ENCODE measurements at regions not wholly inside any gene's neighbourhood (a gene's known extent, or its start where the extent isn't known, plus 50 kb on each side); places are given as distances from the start of the nearest gene placed in this dataset.

GRCh38 chr3:78238811-78239210 is 1198.9 kb downstream of the ROBO2 start:
- H3K9me1 ChIP-seq (replicated peaks; ENCODE audit: control insufficient read depth, extremely low read depth, insufficient read depth, low read length) = no peaks in the 10 kb centered on the region
- no peak for FAIRE-seq
- no peak overlapping the region for H2AFZ ChIP-seq (ENCODE audit: low read depth, low read length)
- BruUV-seq (replicated peaks) = no TSS peak
- H3K79me2 ChIP-seq (ENCODE audit: control insufficient read depth, insufficient read depth, low read length) = no peaks in the 10 kb centered on the region
- no peak overlapping the region for H3K4me3 ChIP-seq (replicated peaks in 1 of 3; ENCODE audit: insufficient read depth in 1 of 3, low read depth in 1 of 3, low read length in 3 of 3)
- DNase-seq (ENCODE audit: low read depth, low spot score) = no peak
- POLR2A ChIA-PET = no interaction called here
- H3K27ac ChIP-seq (ENCODE audit: insufficient read depth, low read depth, low read length) = no peak overlapping the region
- no peak overlapping the region for H3K4me2 ChIP-seq (ENCODE audit: insufficient read depth, low read length)
- no peaks in the 10 kb centered on the region for H3K36me3 ChIP-seq (ENCODE audit: control insufficient read depth in 2 of 2, extremely low read depth in 1 of 2, insufficient read depth in 2 of 2, low read length in 2 of 2)
- CTCF ChIA-PET = no interaction called here
- H4K20me1 ChIP-seq (replicated peaks; ENCODE audit: control insufficient read depth, extremely low read depth, insufficient read depth, low read length) = no peaks in the 10 kb centered on the region
- dilution Hi-C loops (cut with MboI; ENCODE audit: extremely low pct_ligation_motif_present, low sequenced_read_pairs) = no loop called here
- intact Hi-C loops (cut with micrococcal nuclease) = no loop called here
- TF ChIP-seq EZH2 (IDR thresholded peaks at IDR 0.05; ENCODE audit: borderline replicate concordance, low read depth, low read length, severe bottlenecking) = no peak
- no peaks in the 10 kb centered on the region for H3K9me3 ChIP-seq (replicated peaks; ENCODE audit: control insufficient read depth, insufficient read depth, low read length)
- H3K9ac ChIP-seq (replicated peaks; ENCODE audit: extremely low read depth, insufficient read depth, low read length) = no peak overlapping the region
- H3K4me1 ChIP-seq (ENCODE audit: control insufficient read depth, extremely low read depth, insufficient read depth, low read length) = no peaks in the 10 kb centered on the region
- H3K27me3 ChIP-seq (ENCODE audit: control insufficient read depth in 2 of 2, insufficient read depth in 2 of 2, low read length in 2 of 2) = no peaks in the 10 kb centered on the region

DNA sequence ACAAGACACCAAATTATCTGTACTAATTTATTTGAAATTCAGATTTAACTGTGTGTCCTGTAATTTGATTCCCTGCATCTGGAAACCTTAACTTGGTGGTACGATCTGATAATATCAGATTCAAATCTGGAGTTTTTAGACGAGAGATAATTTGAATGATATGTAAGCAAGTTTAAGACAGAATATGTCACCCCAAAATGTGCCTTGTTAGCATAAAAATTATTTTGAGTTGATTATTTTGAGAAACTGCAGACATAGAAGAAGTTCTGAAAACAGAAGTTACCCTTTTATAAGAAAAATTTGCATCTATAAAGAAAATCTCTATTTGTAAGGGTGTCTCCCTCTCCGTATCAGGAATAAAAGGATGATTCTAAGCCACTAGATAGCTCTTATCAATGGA is 1202.8 kb downstream of the ROBO2 start:
- TF ChIP-seq GATA2 (IDR thresholded peaks at IDR 0.05; ENCODE audit: insufficient read depth, insufficient read length, low read depth, low read length) (no peak), EZH2 (IDR thresholded peaks at IDR 0.05; ENCODE audit: borderline replicate concordance, low read depth, low read length, severe bottlenecking) (no peak), FOS (IDR thresholded peaks at IDR 0.05; ENCODE audit: borderline replicate concordance, insufficient read depth, low read length) (no peak), POLR2AphosphoS5 (IDR thresholded peaks at IDR 0.05; ENCODE audit: insufficient read depth, low read depth, low read length) (no peak), POLR2A (IDR thresholded peaks at IDR 0.05; ENCODE audit: low read depth, low read length) (no peak), JUN (IDR thresholded peaks at IDR 0.05; ENCODE audit: borderline replicate concordance, insufficient read depth, insufficient read length, low read depth) (no peak)
- TF ChIP-seq, protein P1, sequence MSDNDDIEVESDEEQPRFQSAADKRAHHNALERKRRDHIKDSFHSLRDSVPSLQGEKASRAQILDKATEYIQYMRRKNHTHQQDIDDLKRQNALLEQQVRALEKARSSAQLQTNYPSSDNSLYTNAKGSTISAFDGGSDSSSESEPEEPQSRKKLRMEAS (IDR thresholded peaks at IDR 0.05; ENCODE audit: insufficient read depth, insufficient read length) = no peak
- TF ChIP-seq, protein P2, sequence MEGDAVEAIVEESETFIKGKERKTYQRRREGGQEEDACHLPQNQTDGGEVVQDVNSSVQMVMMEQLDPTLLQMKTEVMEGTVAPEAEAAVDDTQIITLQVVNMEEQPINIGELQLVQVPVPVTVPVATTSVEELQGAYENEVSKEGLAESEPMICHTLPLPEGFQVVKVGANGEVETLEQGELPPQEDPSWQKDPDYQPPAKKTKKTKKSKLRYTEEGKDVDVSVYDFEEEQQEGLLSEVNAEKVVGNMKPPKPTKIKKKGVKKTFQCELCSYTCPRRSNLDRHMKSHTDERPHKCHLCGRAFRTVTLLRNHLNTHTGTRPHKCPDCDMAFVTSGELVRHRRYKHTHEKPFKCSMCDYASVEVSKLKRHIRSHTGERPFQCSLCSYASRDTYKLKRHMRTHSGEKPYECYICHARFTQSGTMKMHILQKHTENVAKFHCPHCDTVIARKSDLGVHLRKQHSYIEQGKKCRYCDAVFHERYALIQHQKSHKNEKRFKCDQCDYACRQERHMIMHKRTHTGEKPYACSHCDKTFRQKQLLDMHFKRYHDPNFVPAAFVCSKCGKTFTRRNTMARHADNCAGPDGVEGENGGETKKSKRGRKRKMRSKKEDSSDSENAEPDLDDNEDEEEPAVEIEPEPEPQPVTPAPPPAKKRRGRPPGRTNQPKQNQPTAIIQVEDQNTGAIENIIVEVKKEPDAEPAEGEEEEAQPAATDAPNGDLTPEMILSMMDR (IDR thresholded peaks at IDR 0.05; ENCODE audit: extremely low read depth in 1 of 2, insufficient read depth in 1 of 2, low read depth in 1 of 2, low read length in 2 of 2) = no peak
- Histone ChIP-seq H4K20me1 (replicated peaks; ENCODE audit: control insufficient read depth, extremely low read depth, insufficient read depth, low read length) (no peaks in the 10 kb centered on the region), H3K9ac (replicated peaks; ENCODE audit: extremely low read depth, insufficient read depth, low read length) (no peak overlapping the region), H3K9me3 (replicated peaks; ENCODE audit: control insufficient read depth, insufficient read depth, low read length) (no peaks in the 10 kb centered on the region), H3K27me3 (ENCODE audit: control insufficient read depth in 2 of 2, insufficient read depth in 2 of 2, low read length in 2 of 2) (no peaks in the 10 kb centered on the region), H3K4me1 (ENCODE audit: control insufficient read depth, extremely low read depth, insufficient read depth, low read length) (no peaks in the 10 kb centered on the region), H3K4me2 (ENCODE audit: insufficient read depth, low read length) (no peak overlapping the region), H3K4me3 (replicated peaks in 1 of 3; ENCODE audit: insufficient read depth in 1 of 3, low read depth in 1 of 3, low read length in 3 of 3) (no peak overlapping the region), H3K27ac (ENCODE audit: insufficient read depth, low read depth, low read length) (no peak overlapping the region), H3K79me2 (ENCODE audit: control insufficient read depth, insufficient read depth, low read length) (no peaks in the 10 kb centered on the region), H3K36me3 (ENCODE audit: control insufficient read depth in 2 of 2, extremely low read depth in 1 of 2, insufficient read depth in 2 of 2, low read length in 2 of 2) (no peaks in the 10 kb centered on the region), H2AFZ (ENCODE audit: low read depth, low read length) (no peak overlapping the region), H3K9me1 (replicated peaks; ENCODE audit: control insufficient read depth, extremely low read depth, insufficient read depth, low read length) (no peaks in the 10 kb centered on the region)
- BruUV-seq (replicated peaks) = no TSS peak
- dilution Hi-C loops (cut with MboI; ENCODE audit: extremely low pct_ligation_motif_present, low sequenced_read_pairs) (no loop called here), intact Hi-C loops (cut with micrococcal nuclease) (no loop called here)
- POLR2A ChIA-PET = no interaction called here
- DNase-seq (ENCODE audit: low read depth, low spot score) (no peak), FAIRE-seq (no peak)
- CTCF ChIA-PET = no interaction called here

All from endothelial cell of umbilical vein (primary cell).